CD4-positive, alpha-beta T cell (primary cell): ENCODE measurements at regions not wholly inside any gene's neighbourhood (a gene's known extent, or its start where the extent isn't known, plus 50 kb on each side); places are given as distances from the start of the nearest gene placed in this dataset.

ENCODE experiments used
- ATAC-seq: fragments of 200-7000 bp; cut with Tn5 transposase; one replicate; pipeline ENCODE4 v1.10.0; 2022; ENCODE audit warnings: mild to moderate bottlenecking; ENCODE audit not compliant: poor library complexity
- CTCF ChIA-PET: fragments of 350-600 bp; sonication (Branson Sonifier 250); formaldehyde crosslinking; loops from one replicate; lab custom pipeline; 2021; ENCODE audit warnings: antibody characterized with exemption, inconsistent platforms; lab: Charles Lee
- POLR2A ChIA-PET: fragments of 350-600 bp; sonication (Branson Sonifier 250); formaldehyde crosslinking; loops from one replicate; lab custom pipeline; 2021; ENCODE audit warnings: antibody characterized with exemption, inconsistent platforms; lab: Charles Lee
- DNase-seq, 14 experiments: peaks; one replicate each; pipeline ENCODE4 v3.0.0-alpha.2; 2013 to 2020; ENCODE audit warnings: mixed read lengths in 2 of 14
- H3K27ac ChIP-seq, 2 donors: one replicate each; pipeline versions ENCODE4 v1.5.1 to v1.7.0; 2013; ENCODE audit warnings: low read length in 2 of 2, low read depth in 1 of 2, mild to moderate bottlenecking in 1 of 2
- H3K27me3 ChIP-seq, 2 experiments: 1 replicate in 1 of 2; 2 replicates in 1 of 2; pipeline versions ENCODE4 v1.6.1 to v1.7.0; 2013; ENCODE audit warnings: low read length in 2 of 2, control low read depth in 1 of 2, mild to moderate bottlenecking in 1 of 2, moderate library complexity in 1 of 2; ENCODE audit not compliant: insufficient read depth in 2 of 2, control insufficient read depth in 1 of 2
- H3K36me3 ChIP-seq: one replicate; pipeline ENCODE4 v1.6.1; 2013; ENCODE audit warnings: low read length, control low read depth; ENCODE audit not compliant: insufficient read depth
- H3K4me1 ChIP-seq: one replicate; pipeline ENCODE4 v1.6.1; 2013; ENCODE audit warnings: low read length, control low read depth; ENCODE audit not compliant: insufficient read depth
- H3K4me3 ChIP-seq: one replicate; pipeline ENCODE4 v1.5.1; 2013; ENCODE audit warnings: mild to moderate bottlenecking, low read length, moderate library complexity
- H3K9me3 ChIP-seq, 2 experiments: 1 replicate in 1 of 2; 2 replicates in 1 of 2; pipeline versions ENCODE4 v1.6.1 to v1.7.0; 2013; ENCODE audit warnings: low read length in 2 of 2, mild to moderate bottlenecking in 2 of 2, control low read depth in 1 of 2, moderate library complexity in 1 of 2; ENCODE audit not compliant: control insufficient read depth in 1 of 2, insufficient read depth in 1 of 2
- H3K27ac Mint-ChIP-seq: one replicate; pipeline ENCODE4 v1.8.0; 2020; ENCODE audit warnings: mixed read lengths
- H3K27me3 Mint-ChIP-seq: one replicate; pipeline ENCODE4 v1.8.0; 2021; ENCODE audit warnings: mixed read lengths
- H3K36me3 Mint-ChIP-seq: one replicate; pipeline ENCODE4 v1.8.0; 2021; ENCODE audit warnings: low read depth, mixed read lengths
- H3K4me1 Mint-ChIP-seq: one replicate; pipeline ENCODE4 v1.8.0; 2021; ENCODE audit warnings: low read depth, mixed read lengths
- H3K4me3 Mint-ChIP-seq: one replicate; pipeline ENCODE4 v1.8.0; 2020; ENCODE audit warnings: mild to moderate bottlenecking, mixed read lengths
- H3K9me3 Mint-ChIP-seq: one replicate; pipeline ENCODE4 v1.8.0; 2020; ENCODE audit warnings: mixed read lengths
- intact Hi-C, 2 experiments: fragments of 100-400 bp; cut with DNase I in 1 of 2; cut with micrococcal nuclease in 1 of 2; formaldehyde crosslinking; loops; one replicate each; pipeline versions ENCODE4 v1.15.1 to v1.9.0; 2023 to 2025; cut with DNase I, micrococcal nuclease
- TF ChIP-seq, protein P1 (sequence below): fragments of 200-600 bp; IDR thresholded peaks from one replicate; pipeline ENCODE4 v1.8.0; 2022; ENCODE audit warnings: antibody characterized with exemption, mild to moderate bottlenecking

DNA sequence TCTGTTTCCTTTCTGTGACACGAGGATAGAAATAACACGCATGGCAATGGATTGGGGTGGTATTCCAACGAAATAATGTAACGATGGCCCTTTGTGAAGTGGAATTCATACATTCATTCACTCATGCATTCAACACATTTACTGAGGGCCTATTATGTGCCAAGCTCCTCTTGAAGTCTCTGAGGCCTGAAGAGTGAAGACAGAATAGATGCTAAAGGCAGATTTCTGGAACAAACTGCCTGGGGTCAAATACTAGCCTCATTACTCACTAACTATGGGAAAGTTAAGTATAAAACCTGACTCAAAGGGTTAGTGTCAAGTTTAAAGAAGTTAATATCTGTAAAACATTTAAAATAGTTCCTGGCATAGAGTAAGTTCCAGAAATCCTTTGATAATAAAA, 279.6 kb upstream of the SULF2 start:
- no peak overlapping the region for H3K4me3 Mint-ChIP-seq
- H3K27ac Mint-ChIP-seq, result no peak overlapping the region
- H3K27me3 ChIP-seq, result peaks cover 0 to 3% of the 10 kb centered on the region in 2 experiments
- no peaks in the 10 kb centered on the region for H3K9me3 Mint-ChIP-seq
- H3K36me3 ChIP-seq, result no peaks in the 10 kb centered on the region
- H3K4me1 ChIP-seq, result no peaks in the 10 kb centered on the region
- CTCF ChIA-PET, result no interaction called here
- POLR2A ChIA-PET, result no interaction called here
- DNase-seq (no peak), ATAC-seq (no peak)
- no peaks in the 10 kb centered on the region for H3K4me1 Mint-ChIP-seq
- no peaks in the 10 kb centered on the region for H3K27me3 Mint-ChIP-seq
- no peak overlapping the region for H3K27ac ChIP-seq
- peaks cover 0 to 7% of the 10 kb centered on the region in 2 experiments for H3K9me3 ChIP-seq
- H3K4me3 ChIP-seq, result no peak overlapping the region
- no peaks in the 10 kb centered on the region for H3K36me3 Mint-ChIP-seq
- TF ChIP-seq, protein P1, sequence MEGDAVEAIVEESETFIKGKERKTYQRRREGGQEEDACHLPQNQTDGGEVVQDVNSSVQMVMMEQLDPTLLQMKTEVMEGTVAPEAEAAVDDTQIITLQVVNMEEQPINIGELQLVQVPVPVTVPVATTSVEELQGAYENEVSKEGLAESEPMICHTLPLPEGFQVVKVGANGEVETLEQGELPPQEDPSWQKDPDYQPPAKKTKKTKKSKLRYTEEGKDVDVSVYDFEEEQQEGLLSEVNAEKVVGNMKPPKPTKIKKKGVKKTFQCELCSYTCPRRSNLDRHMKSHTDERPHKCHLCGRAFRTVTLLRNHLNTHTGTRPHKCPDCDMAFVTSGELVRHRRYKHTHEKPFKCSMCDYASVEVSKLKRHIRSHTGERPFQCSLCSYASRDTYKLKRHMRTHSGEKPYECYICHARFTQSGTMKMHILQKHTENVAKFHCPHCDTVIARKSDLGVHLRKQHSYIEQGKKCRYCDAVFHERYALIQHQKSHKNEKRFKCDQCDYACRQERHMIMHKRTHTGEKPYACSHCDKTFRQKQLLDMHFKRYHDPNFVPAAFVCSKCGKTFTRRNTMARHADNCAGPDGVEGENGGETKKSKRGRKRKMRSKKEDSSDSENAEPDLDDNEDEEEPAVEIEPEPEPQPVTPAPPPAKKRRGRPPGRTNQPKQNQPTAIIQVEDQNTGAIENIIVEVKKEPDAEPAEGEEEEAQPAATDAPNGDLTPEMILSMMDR, result no peak
- intact Hi-C loops, result no loop called here

DNA sequence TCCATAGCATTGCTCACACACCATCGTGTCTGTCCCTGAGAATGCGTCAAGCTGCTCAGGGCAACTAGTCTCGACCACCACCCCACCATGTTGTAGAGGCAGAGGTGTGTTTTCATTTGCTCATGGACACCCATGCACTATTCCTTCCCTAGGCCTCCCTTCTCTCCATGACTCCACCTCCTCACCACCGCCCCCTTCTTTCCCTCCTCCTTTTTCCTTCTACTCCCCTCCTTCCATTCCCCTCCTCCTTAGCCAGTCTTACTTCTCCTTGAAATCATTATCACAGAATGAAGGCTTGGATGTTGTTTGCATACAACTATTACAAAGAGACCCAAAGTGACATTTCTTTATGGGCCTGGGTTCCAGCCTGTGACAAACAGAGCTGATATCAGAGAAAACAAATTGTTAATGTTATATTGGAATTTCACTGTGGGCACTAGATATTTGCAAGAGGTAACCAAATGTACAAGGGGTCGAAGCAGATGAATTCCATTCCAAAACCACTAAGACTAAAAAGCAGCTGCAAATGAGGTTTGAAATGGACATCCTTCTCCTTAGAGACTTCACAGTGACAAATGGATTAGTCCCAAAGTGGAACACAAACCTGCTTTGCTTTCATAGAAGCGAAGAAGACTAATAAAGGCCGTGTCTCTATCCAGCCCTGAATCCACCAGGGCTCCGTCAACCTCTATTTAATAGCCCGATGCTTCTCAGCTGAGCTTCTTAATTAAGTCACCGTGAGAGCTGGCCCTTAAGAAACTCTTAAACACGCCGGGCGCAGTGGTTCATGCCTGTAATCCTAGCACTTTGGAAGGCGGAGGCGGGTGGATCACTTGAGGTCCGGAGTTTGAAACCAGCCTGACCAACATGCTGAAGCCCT, 275.8 kb upstream of the SULF2 start:
- DNase-seq (no peak), ATAC-seq (no peak)
- Mint-ChIP-seq H3K9me3 (peaks cover 2% of the 10 kb centered on the region), H3K27me3 (no peaks in the 10 kb centered on the region), H3K4me3 (no peak overlapping the region), H3K36me3 (no peaks in the 10 kb centered on the region), H3K4me1 (no peaks in the 10 kb centered on the region), H3K27ac (no peak overlapping the region)
- Histone ChIP-seq H3K4me3 (no peak overlapping the region), H3K36me3 (no peaks in the 10 kb centered on the region), H3K27me3 (no peaks in the 10 kb centered on the region), H3K4me1 (no peaks in the 10 kb centered on the region), H3K27ac (no peak overlapping the region), H3K9me3 (peaks cover 0 to 14% of the 10 kb centered on the region in 2 experiments)
- TF ChIP-seq, protein P1, result no peak
- POLR2A ChIA-PET, result no interaction called here
- CTCF ChIA-PET, result no interaction called here
- intact Hi-C loops, result no loop called here

DNA sequence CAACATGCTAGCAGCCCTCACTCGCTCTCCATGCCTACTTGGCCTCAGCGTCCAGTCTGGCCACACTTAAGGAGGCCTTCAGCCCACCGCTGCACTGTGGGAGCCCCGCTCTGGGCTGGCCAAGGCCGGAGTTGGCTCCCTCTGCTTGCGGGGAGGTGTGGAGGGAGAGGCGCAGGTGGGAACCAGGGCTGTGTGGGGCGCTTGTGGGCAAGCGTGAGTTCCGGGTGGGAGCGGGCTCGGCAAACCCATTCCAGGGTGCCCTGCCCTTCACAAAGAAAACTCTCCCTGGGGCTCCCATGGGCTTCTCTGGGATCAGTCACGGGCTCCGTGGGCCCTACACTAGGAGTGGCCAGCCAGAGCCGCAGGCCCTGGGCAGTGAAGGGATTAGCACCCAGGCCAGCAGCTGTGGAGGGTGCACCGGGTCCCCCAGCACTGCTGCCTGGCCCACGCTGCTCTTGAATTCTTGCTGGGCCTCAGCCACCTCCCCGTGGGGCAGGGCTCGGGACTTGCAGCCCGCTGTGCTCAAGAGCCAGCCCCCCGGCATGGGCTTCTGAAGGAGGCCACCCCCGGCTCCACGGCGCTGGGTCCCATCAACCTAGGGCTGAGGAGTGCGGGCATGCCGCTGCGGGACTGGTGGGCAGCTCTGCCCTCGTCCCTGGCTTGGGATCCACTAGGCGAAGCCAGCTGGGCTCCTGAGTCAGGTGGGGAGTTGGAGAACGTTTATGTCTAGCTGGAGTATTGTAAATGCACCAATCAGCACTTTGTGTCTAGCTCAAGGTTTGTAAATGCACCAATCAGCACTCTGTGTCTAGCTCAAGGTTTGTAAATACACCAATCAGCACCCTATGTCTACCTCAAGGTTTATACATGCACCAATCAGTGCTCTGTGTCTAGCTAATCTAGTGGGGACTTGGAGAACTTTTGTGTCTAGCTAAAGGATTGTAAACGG, 273.6 kb upstream of the SULF2 start:
- H3K4me3 Mint-ChIP-seq, result no peak overlapping the region
- H3K27ac ChIP-seq, result no peak overlapping the region

More for the DNA sequence above, 273.6 kb upstream of the SULF2 start:
- ATAC-seq (no peak), DNase-seq (no peak)
- no peaks in the 10 kb centered on the region for H3K36me3 ChIP-seq
- Mint-ChIP-seq H3K9me3 (peaks cover 2% of the 10 kb centered on the region), H3K27me3 (peaks cover 2% of the 10 kb centered on the region), H3K27ac (no peak overlapping the region), H3K4me1 (no peaks in the 10 kb centered on the region), H3K36me3 (no peaks in the 10 kb centered on the region)
- H3K27me3 ChIP-seq, result no peaks in the 10 kb centered on the region
- H3K4me1 ChIP-seq, result no peaks in the 10 kb centered on the region
- CTCF ChIA-PET, result no interaction called here
- POLR2A ChIA-PET, result no interaction called here
- TF ChIP-seq, protein P1, result no peak
- no peak overlapping the region for H3K4me3 ChIP-seq
- H3K9me3 ChIP-seq, result peaks cover 0 to 14% of the 10 kb centered on the region in 2 experiments
- intact Hi-C loops, result no loop called here
